Subcutaneous abdominal adipose tissue (tissue), 5 donors: ENCODE measurements at regions not wholly inside any gene's neighbourhood (a gene's known extent, or its start where the extent isn't known, plus 50 kb on each side); places are given as distances from the start of the nearest gene placed in this dataset.

Source experiments
- H3K27ac ChIP-seq: one replicate; pipeline ENCODE4 v1.7.0; 2013; ENCODE audit warnings: low read depth, mild to moderate bottlenecking, inconsistent platforms, low read length, moderate library complexity
- H3K27me3 ChIP-seq, 5 donors: one replicate each; pipeline ENCODE4 v1.7.0; 2013; ENCODE audit warnings: low read length in 5 of 5, inconsistent platforms in 1 of 5; ENCODE audit not compliant: control insufficient read depth in 5 of 5, insufficient read depth in 4 of 5
- H3K36me3 ChIP-seq, 5 donors: one replicate each; pipeline ENCODE4 v1.7.0; 2013; ENCODE audit warnings: low read length in 5 of 5; ENCODE audit not compliant: control insufficient read depth in 5 of 5, insufficient read depth in 5 of 5
- H3K4me1 ChIP-seq, 5 donors: one replicate each; pipeline ENCODE4 v1.7.0; 2013; ENCODE audit warnings: low read length in 5 of 5, mild to moderate bottlenecking in 3 of 5, moderate library complexity in 1 of 5; ENCODE audit not compliant: control insufficient read depth in 5 of 5, insufficient read depth in 5 of 5
- H3K4me3 ChIP-seq, 5 donors: one replicate each; pipeline ENCODE4 v1.7.0; 2013; ENCODE audit warnings: low read length in 5 of 5, low read depth in 1 of 5
- H3K9ac ChIP-seq, 5 donors: one replicate each; pipeline ENCODE4 v1.7.0; 2013; ENCODE audit warnings: low read length in 5 of 5, mild to moderate bottlenecking in 4 of 5, moderate library complexity in 3 of 5
- H3K9me3 ChIP-seq, 5 donors: one replicate each; pipeline ENCODE4 v1.7.0; 2013; ENCODE audit warnings: low read length in 5 of 5; ENCODE audit not compliant: control insufficient read depth in 5 of 5
- donor health status: healthy.
- donor health status: healthy.
- donor health status: healthy.
- donor health status: healthy.
- donor health status: healthy.

GRCh38 chr2:5897249-5897648 is 205.1 kb downstream of the SOX11 start:
- Histone ChIP-seq H3K27ac (no peak overlapping the region), H3K27me3 (no peaks in the 10 kb centered on the region), H3K9me3 (peaks cover 0 to 5% (median 0%) of the 10 kb centered on the region in 5 donors)

DNA sequence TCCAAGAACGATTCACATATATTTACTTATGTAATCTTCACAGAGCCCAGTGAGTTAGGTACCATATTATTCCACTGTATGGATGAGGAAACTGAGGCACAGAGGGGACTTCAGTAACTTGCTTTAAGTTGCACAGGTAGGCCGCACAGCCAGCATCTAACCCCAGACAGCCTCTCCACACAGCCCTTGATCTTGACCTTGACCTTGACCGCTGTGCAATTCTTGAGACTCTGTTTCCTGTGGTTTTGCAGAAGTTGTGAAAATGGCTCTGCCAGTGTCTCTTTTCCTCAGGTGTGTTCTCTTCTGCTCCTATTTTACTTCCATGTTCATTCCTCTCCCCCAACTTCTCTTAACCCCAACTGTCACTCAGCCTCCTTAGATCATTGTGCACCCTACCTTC is 206.5 kb downstream of the SOX11 start:
- Histone ChIP-seq H3K27ac (no peak overlapping the region), H3K27me3 (no peaks in the 10 kb centered on the region), H3K36me3 (no peaks in the 10 kb centered on the region), H3K9me3 (peaks cover 0 to 5% (median 0%) of the 10 kb centered on the region in 5 donors), H3K4me3 (no peak overlapping the region), H3K9ac (no peak overlapping the region), H3K4me1 (peaks cover 0 to 4% (median 0%) of the 10 kb centered on the region in 5 donors)

More at GRCh38 chr2:5897249-5897648, 205.1 kb downstream of the SOX11 start:
- Histone ChIP-seq H3K9ac (no peak overlapping the region), H3K36me3 (no peaks in the 10 kb centered on the region), H3K4me3 (no peak overlapping the region), H3K4me1 (no peaks in the 10 kb centered on the region)

- H3K9ac ChIP-seq: no peak overlapping the region
- peaks cover 0 to 4% (median 0%) of the 10 kb centered on the region in 5 donors for H3K4me1 ChIP-seq
- no peaks in the 10 kb centered on the region for H3K36me3 ChIP-seq
- no peak overlapping the region for H3K27ac ChIP-seq
- H3K27me3 ChIP-seq: no peaks in the 10 kb centered on the region
- no peak overlapping the region for H3K4me3 ChIP-seq
- no peaks in the 10 kb centered on the region for H3K9me3 ChIP-seq
These were observed 213.5 kb downstream of the SOX11 start for GRCh38 chr2:5905661-5906060.

DNA sequence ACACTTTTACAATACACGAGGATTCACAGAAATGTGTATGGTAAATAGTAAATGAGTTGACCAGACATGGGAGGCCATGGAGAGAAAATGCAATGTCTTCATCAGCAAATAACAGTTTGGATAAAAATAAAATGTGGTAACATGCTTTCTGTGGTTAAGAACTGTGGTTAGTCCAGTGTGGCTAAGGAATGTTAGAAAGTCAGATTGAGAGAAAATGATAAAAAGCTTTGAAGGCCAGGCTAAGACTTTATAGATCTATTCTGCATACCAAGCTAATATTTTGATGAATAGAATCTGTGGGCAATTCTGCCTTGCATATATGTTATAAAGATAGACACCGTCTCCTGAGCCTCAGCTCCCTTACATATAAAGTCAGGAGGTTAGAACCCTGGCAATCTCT is 215.9 kb downstream of the SOX11 start:
- Histone ChIP-seq H3K4me1 (peaks cover 0 to 4% (median 0%) of the 10 kb centered on the region in 5 donors), H3K9ac (no peak overlapping the region), H3K4me3 (no peak overlapping the region), H3K9me3 (no peaks in the 10 kb centered on the region), H3K27me3 (no peaks in the 10 kb centered on the region), H3K27ac (no peak overlapping the region), H3K36me3 (no peaks in the 10 kb centered on the region)

DNA sequence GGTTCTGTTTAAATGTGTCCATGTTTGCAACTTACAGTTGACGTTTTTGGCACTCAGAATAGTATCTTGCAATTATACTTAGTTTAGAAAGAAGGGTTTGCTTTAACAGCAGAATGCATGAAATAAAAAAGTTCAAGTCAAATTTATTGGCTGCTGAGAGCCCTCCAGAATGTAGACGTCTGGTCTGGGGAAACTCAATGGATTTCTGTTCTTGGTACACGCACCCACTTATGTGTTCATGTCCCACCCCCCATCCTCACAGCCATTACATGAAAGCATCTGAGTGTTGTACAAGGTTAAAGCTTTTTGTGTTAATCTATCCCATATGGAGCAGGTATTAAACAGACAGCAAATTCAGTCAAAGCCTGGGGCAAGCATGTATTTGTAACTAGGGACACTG is 219.5 kb downstream of the SOX11 start:
- Histone ChIP-seq H3K4me3 (no peak overlapping the region), H3K9me3 (no peaks in the 10 kb centered on the region), H3K9ac (no peak overlapping the region), H3K27ac (no peak overlapping the region), H3K4me1 (no peaks in the 10 kb centered on the region), H3K27me3 (no peaks in the 10 kb centered on the region), H3K36me3 (no peaks in the 10 kb centered on the region)

GRCh38 chr2:5913711-5914395 is 221.7 kb downstream of the SOX11 start:
- no peaks in the 10 kb centered on the region for H3K36me3 ChIP-seq
- no peaks in the 10 kb centered on the region for H3K27me3 ChIP-seq
- no peak overlapping the region for H3K4me3 ChIP-seq
- no peak overlapping the region for H3K9ac ChIP-seq
- no peak overlapping the region for H3K27ac ChIP-seq
- H3K4me1 ChIP-seq: no peaks in the 10 kb centered on the region
- H3K9me3 ChIP-seq: peaks cover 0 to 3% (median 0%) of the 10 kb centered on the region in 5 donors

GRCh38 chr2:5914811-5915611 is 222.8 kb downstream of the SOX11 start:
- Histone ChIP-seq H3K9ac (no peak overlapping the region), H3K27ac (no peak overlapping the region), H3K27me3 (no peaks in the 10 kb centered on the region), H3K4me3 (no peak overlapping the region), H3K4me1 (no peaks in the 10 kb centered on the region), H3K36me3 (no peaks in the 10 kb centered on the region), H3K9me3 (peaks cover 0 to 5% (median 3%) of the 10 kb centered on the region in 5 donors)

DNA sequence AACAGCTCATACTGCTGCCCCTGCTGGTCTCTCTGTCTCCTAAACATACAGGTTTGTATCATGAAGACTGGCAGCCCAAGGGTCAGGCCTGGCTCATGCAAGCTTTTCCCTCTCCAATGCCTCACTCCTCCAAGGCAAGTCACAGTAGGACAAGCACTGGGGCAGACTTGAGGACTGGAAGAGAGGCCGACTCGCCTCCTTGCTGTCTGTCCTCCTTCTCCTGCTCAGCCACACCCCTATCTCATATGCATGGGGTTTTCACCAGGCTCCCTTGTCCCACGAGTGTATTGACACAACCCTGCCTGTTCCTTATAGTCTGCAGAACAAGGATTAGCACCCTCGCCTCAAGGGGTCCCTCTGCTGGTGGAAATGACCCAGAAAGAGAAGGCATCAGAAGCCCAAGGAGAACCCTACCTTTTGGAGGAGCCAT is 223.7 kb downstream of the SOX11 start:
- Histone ChIP-seq H3K27ac (no peak overlapping the region), H3K36me3 (no peaks in the 10 kb centered on the region)

DNA sequence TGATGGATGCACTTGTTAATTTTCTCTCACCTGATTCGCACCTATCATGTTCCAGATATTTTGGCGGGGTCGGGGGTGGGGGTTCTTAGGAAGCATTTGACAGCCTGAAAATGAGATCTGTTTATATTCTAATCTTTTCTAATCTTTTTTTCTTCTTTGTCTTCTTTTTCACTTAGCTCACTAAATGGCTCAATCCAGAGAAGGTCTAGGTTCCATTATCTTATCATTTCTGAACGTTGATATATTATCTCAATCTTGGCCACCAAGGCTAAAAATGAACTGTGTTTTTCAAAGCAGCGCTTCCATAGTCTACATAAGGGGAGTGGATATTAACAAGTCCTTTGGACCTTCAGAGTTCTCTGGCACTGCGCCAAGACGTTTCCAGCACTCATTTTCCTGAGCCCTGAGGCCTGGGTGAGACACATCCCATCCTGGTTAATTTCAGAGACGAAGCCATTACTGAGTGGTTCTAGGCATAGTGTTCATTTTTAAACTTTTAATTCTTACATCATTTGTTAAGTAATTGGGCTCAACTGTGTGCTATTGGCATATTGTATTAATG is 229.0 kb downstream of the SOX11 start:
- Histone ChIP-seq H3K27ac (no peak overlapping the region), H3K27me3 (no peaks in the 10 kb centered on the region), H3K4me1 (no peaks in the 10 kb centered on the region), H3K4me3 (no peak overlapping the region), H3K9me3 (peaks cover 0 to 5% (median 3%) of the 10 kb centered on the region in 5 donors), H3K36me3 (no peaks in the 10 kb centered on the region), H3K9ac (no peak overlapping the region)

More for the DNA sequence above, 223.7 kb downstream of the SOX11 start:
- H3K9ac ChIP-seq: no peak overlapping the region
- H3K4me3 ChIP-seq: no peak overlapping the region
- H3K4me1 ChIP-seq: no peaks in the 10 kb centered on the region
- H3K9me3 ChIP-seq: peaks cover 0 to 5% (median 3%) of the 10 kb centered on the region in 5 donors
- H3K27me3 ChIP-seq: no peaks in the 10 kb centered on the region
